ENCODE measurements at regions not wholly inside any gene's neighbourhood (a gene's known extent, or its start where the extent isn't known, plus 50 kb on each side); places are given as distances from the start of the nearest gene placed in this dataset.

DNA sequence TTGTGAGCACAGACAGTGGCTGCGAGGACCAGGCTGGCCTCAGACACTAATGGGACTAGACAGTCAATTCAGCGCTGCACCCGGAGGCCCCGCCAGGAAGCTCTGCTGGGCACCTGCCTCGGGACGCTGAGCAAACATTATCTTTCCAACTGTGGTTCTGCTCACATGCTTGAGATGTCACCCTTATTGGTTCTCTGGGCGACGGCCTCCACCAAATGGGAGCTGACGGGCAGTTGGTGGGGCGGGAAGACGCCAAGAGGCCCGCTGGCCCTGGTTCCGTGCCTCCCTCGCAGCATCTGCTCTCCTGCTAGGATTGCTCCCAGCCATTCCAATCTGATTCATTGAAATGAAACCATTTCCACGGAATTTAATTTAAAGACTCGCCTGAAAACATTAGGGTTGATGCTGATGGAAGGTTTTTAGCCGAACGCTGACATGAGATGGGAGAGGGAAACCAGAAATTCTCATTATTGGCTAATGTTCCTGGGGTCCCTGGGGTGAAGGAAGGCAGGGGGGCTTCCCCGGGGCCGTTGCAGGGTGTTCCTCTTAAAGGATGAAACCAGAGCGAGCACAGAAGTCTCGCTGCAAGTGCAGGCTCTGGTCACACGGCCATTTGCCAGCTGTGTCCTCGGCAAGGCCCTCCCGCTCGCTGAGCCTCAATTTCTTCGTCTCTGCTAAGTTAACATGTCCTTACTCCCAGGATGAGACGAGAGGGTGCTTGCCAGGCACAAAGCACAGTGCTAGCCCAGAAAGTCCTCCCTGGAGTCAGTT lies 512.2 kb downstream of the NPHP4 start:
- Histone ChIP-seq H3K27ac (no peak overlapping the region), H3K4me1 (no peaks in the 10 kb centered on the region), H3K36me3 (no peaks in the 10 kb centered on the region), H3K9me3 (no peaks in the 10 kb centered on the region), H3K4me3 (no peak overlapping the region), H3K27me3 (peaks cover 0 to 5% (median 0%) of the 10 kb centered on the region in 3 donors)
- TF ChIP-seq, protein P1, sequence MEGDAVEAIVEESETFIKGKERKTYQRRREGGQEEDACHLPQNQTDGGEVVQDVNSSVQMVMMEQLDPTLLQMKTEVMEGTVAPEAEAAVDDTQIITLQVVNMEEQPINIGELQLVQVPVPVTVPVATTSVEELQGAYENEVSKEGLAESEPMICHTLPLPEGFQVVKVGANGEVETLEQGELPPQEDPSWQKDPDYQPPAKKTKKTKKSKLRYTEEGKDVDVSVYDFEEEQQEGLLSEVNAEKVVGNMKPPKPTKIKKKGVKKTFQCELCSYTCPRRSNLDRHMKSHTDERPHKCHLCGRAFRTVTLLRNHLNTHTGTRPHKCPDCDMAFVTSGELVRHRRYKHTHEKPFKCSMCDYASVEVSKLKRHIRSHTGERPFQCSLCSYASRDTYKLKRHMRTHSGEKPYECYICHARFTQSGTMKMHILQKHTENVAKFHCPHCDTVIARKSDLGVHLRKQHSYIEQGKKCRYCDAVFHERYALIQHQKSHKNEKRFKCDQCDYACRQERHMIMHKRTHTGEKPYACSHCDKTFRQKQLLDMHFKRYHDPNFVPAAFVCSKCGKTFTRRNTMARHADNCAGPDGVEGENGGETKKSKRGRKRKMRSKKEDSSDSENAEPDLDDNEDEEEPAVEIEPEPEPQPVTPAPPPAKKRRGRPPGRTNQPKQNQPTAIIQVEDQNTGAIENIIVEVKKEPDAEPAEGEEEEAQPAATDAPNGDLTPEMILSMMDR (IDR thresholded peaks at IDR 0.05 in 4 of 5, conservative IDR thresholded peaks at IDR 0.05 in 1 of 5), result no peak
- no peak for TF ChIP-seq POLR2A (IDR thresholded peaks at IDR 0.05)
- in situ Hi-C loops (cut with MboI; ENCODE audit: low sequenced_read_pairs in 4 of 4), result no loop called here
- intact Hi-C loops (cut with DNase I; ENCODE audit: low total_unique reads), result no loop called here
- DNase-seq (no peak), ATAC-seq (no peak)

DNA sequence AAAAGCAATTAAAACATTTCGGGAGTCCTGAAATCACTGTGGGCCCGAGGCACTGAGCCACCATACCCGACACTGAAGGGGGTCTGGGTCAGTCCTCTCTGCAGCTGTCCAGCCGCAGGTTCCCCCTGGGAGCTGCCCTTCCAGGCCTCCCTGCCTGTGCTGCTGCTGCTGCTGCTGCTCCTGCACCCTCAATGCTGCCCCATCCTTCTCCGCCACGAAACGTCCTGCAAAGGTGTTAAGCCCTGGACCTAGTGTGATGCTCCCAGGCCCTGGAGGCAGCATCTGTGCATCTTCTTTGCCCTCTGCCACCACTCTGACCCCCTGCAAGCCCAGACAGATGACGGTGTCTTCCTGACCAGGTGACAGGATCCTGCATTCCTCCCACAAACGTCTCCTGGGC lies 513.3 kb downstream of the NPHP4 start:
- Histone ChIP-seq H3K27ac (no peak overlapping the region), H3K9me3 (no peaks in the 10 kb centered on the region), H3K27me3 (peaks cover 0 to 3% (median 0%) of the 10 kb centered on the region in 3 donors), H3K36me3 (no peaks in the 10 kb centered on the region), H3K4me3 (no peak overlapping the region), H3K4me1 (no peaks in the 10 kb centered on the region)
- in situ Hi-C loops (cut with MboI; ENCODE audit: low sequenced_read_pairs in 4 of 4), result no loop called here
- TF ChIP-seq, protein P1 (IDR thresholded peaks at IDR 0.05 in 4 of 5, conservative IDR thresholded peaks at IDR 0.05 in 1 of 5), result no peak
- TF ChIP-seq POLR2A (IDR thresholded peaks at IDR 0.05), result no peak
- ATAC-seq (no peak), DNase-seq (no peak)
- intact Hi-C loops (cut with DNase I; ENCODE audit: low total_unique reads), result no loop called here

DNA sequence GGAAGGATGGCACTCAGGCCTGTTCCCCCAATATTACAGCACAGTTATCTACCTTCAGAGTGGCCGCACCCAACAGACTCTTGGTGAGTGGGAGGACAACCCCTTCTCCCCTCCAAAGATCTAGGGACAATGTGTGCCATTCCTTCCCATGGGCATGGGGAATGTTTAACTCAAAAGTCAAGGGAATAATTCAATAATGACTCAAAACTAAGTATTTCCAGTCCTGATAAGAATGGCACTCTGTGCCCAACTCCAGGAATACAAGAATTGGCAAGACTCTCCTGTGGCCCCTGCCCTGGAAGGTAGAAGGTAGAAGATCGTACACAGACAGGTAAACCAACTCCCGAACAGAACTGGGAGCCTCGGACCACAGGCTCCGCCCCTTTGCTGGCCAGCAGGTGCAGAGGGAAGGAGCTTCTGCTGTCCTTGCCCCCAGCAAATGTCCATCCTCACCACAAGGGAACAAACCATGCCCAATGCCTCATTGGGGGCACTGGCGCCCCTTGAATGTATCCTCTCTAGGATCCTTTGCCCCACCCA lies 514.0 kb downstream of the NPHP4 start:
- Histone ChIP-seq H3K27me3 (peaks cover 0 to 3% (median 0%) of the 10 kb centered on the region in 3 donors), H3K9me3 (no peaks in the 10 kb centered on the region)
- DNase-seq, result no peak

DNA sequence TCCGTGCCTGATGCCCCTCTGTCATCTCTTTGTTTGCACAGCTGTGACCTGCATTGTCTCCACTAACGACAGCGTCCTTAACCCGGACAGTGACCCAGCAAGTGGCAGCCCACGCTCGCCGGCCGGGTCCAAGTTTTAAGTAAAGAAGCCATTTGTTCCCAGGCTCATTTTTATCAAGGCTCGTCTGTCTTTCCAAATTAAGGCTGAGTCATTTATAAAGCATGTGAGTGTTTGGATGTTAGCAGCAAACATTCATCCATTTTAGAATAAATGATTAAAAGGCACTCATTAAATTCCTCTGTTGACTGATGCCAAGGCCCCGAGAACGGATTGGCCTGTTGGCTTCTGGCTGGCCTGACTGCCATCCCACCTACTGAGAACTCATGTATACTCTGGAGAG lies 514.5 kb downstream of the NPHP4 start:
- Histone ChIP-seq H3K4me3 (no peak overlapping the region), H3K27me3 (peaks cover 0 to 3% (median 0%) of the 10 kb centered on the region in 3 donors), H3K27ac (no peak overlapping the region), H3K4me1 (no peaks in the 10 kb centered on the region), H3K9me3 (no peaks in the 10 kb centered on the region), H3K36me3 (no peaks in the 10 kb centered on the region)
- DNase-seq (no peak), ATAC-seq (no peak)
- in situ Hi-C loops (cut with MboI; ENCODE audit: low sequenced_read_pairs in 4 of 4) (no loop called here), intact Hi-C loops (cut with DNase I; ENCODE audit: low total_unique reads) (no loop called here)
- no peak for TF ChIP-seq POLR2A (IDR thresholded peaks at IDR 0.05)
- TF ChIP-seq, protein P1 (IDR thresholded peaks at IDR 0.05 in 4 of 5, conservative IDR thresholded peaks at IDR 0.05 in 1 of 5), result no peak

More for the DNA sequence above, 514.0 kb downstream of the NPHP4 start:
- in situ Hi-C loops (cut with MboI; ENCODE audit: low sequenced_read_pairs in 4 of 4), result no loop called here
- Histone ChIP-seq H3K36me3 (no peaks in the 10 kb centered on the region), H3K4me3 (no peak overlapping the region), H3K4me1 (no peaks in the 10 kb centered on the region), H3K27ac (no peak overlapping the region)
- intact Hi-C loops (cut with DNase I; ENCODE audit: low total_unique reads), result no loop called here
- no peak for ATAC-seq
- TF ChIP-seq, protein P1 (IDR thresholded peaks at IDR 0.05 in 4 of 5, conservative IDR thresholded peaks at IDR 0.05 in 1 of 5), result no peak
- no peak for TF ChIP-seq POLR2A (IDR thresholded peaks at IDR 0.05)

Measured in gastrocnemius medialis (tissue), 4 donors.